H9 (cell line): ENCODE measurements at regions not wholly inside any gene's neighbourhood (a gene's known extent, or its start where the extent isn't known, plus 50 kb on each side); places are given as distances from the start of the nearest gene placed in this dataset.

Experiments used
- DNase-seq: peaks from one replicate; pipeline ENCODE4 v3.0.0-alpha.2; 2017
- H2AFZ ChIP-seq: one replicate; pipeline ENCODE4 v1.6.1; 2013; ENCODE audit warnings: mild to moderate bottlenecking, low read length, control low read depth, moderate library complexity
- H2AK5ac ChIP-seq: 2 replicates; pipeline ENCODE4 v1.6.1; 2013; ENCODE audit warnings: low read length, control low read depth, mixed read lengths; ENCODE audit not compliant: insufficient read length
- H2BK120ac ChIP-seq: one replicate; pipeline ENCODE4 v1.6.1; 2013; ENCODE audit warnings: low read depth, mild to moderate bottlenecking, low read length, control low read depth, inconsistent platforms; ENCODE audit not compliant: poor library complexity, severe bottlenecking
- H2BK12ac ChIP-seq: 2 replicates; pipeline ENCODE4 v1.6.1; 2013; ENCODE audit warnings: low read length, control low read depth, mixed read lengths, low read depth; ENCODE audit not compliant: insufficient read length
- H2BK15ac ChIP-seq: 2 replicates; pipeline ENCODE4 v1.6.1; 2013; ENCODE audit warnings: low read depth, low read length, control low read depth
- H2BK20ac ChIP-seq: one replicate; pipeline ENCODE4 v1.6.1; 2013; ENCODE audit warnings: low read depth, mild to moderate bottlenecking, low read length, control low read depth, inconsistent platforms; ENCODE audit not compliant: poor library complexity, severe bottlenecking
- H2BK5ac ChIP-seq: 2 replicates; pipeline ENCODE4 v1.6.1; 2013; ENCODE audit warnings: low read length, control low read depth, mixed read lengths; ENCODE audit not compliant: insufficient read length
- H3K14ac ChIP-seq: 2 replicates; pipeline ENCODE4 v1.6.1; 2013; ENCODE audit warnings: low read length, control low read depth; ENCODE audit not compliant: insufficient read depth
- H3K18ac ChIP-seq: 2 replicates; pipeline ENCODE4 v1.6.1; 2013; ENCODE audit warnings: low read depth, mild to moderate bottlenecking, mixed read lengths, low read length, control low read depth; ENCODE audit not compliant: insufficient read length
- H3K23ac ChIP-seq: 2 replicates; pipeline ENCODE4 v1.6.1; 2013; ENCODE audit warnings: low read length, control low read depth, mixed read lengths, low read depth; ENCODE audit not compliant: insufficient read length
- H3K23me2 ChIP-seq: 2 replicates; pipeline ENCODE4 v1.6.1; 2013; ENCODE audit warnings: low read depth, mild to moderate bottlenecking, mixed read lengths, low read length, control low read depth; ENCODE audit not compliant: insufficient read length, poor library complexity, severe bottlenecking
- H3K27ac ChIP-seq: 2 replicates; pipeline ENCODE4 v1.5.1; 2013; ENCODE audit warnings: low read length, control low read depth, mixed read lengths, low read depth; ENCODE audit not compliant: insufficient read length
- H3K27me3 ChIP-seq: 2 replicates; pipeline ENCODE4 v1.6.1; 2013; ENCODE audit warnings: low read length, control low read depth, inconsistent platforms; ENCODE audit not compliant: insufficient read depth
- H3K4ac ChIP-seq: 2 replicates; pipeline ENCODE4 v1.6.1; 2013; ENCODE audit warnings: low read depth, mild to moderate bottlenecking, control low read depth, inconsistent platforms, low read length, moderate library complexity
- H3K4me1 ChIP-seq: 2 replicates; pipeline ENCODE4 v1.6.1; 2013; ENCODE audit warnings: low read length, control low read depth, inconsistent platforms; ENCODE audit not compliant: insufficient read depth
- H3K4me2 ChIP-seq: 2 replicates; pipeline ENCODE4 v1.6.1; 2013; ENCODE audit warnings: low read length, control low read depth, mixed read lengths; ENCODE audit not compliant: insufficient read length, insufficient read depth
- H3K56ac ChIP-seq: 2 replicates; pipeline ENCODE4 v1.6.1; 2013; ENCODE audit warnings: low read depth, mild to moderate bottlenecking, mixed read lengths, low read length, control low read depth; ENCODE audit not compliant: insufficient read length
- H3K79me1 ChIP-seq: 2 replicates; pipeline ENCODE4 v1.6.1; 2013; ENCODE audit warnings: low read depth, mild to moderate bottlenecking, moderate library complexity, low read length, control low read depth, inconsistent platforms; ENCODE audit not compliant: insufficient read depth, poor library complexity, severe bottlenecking
- H3K79me2 ChIP-seq: 2 replicates; pipeline ENCODE4 v1.6.1; 2013; ENCODE audit warnings: low read length, control low read depth, inconsistent platforms; ENCODE audit not compliant: insufficient read depth
- H3K9ac ChIP-seq: 2 replicates; pipeline ENCODE4 v1.6.1; 2013; ENCODE audit warnings: low read length, control low read depth, mixed read lengths; ENCODE audit not compliant: insufficient read length; ENCODE audit errors: extremely low read depth
- H3K9me3 ChIP-seq: one replicate; pipeline ENCODE4 v1.6.1; 2013; ENCODE audit warnings: low read depth, low read length, inconsistent platforms; ENCODE audit not compliant: control insufficient read depth
- H3T11ph ChIP-seq: one replicate; pipeline ENCODE4 v1.6.1; 2013; ENCODE audit warnings: mild to moderate bottlenecking, low read length, control low read depth, inconsistent platforms
- H4K20me1 ChIP-seq: one replicate; pipeline ENCODE4 v1.6.1; 2013; ENCODE audit not compliant: control insufficient read depth, insufficient read length, insufficient read depth
- H4K5ac ChIP-seq: 2 replicates; pipeline ENCODE4 v1.6.1; 2013; ENCODE audit warnings: low read depth, mild to moderate bottlenecking, mixed read lengths, low read length, control low read depth; ENCODE audit not compliant: insufficient read length
- H4K8ac ChIP-seq: replicated peaks from 2 replicates; pipeline ENCODE4 v1.6.1; 2013; ENCODE audit warnings: low read length, control low read depth, mixed read lengths, low read depth; ENCODE audit not compliant: insufficient read length
- H4K91ac ChIP-seq: 2 replicates; pipeline ENCODE4 v1.6.1; 2013; ENCODE audit warnings: low read depth, mild to moderate bottlenecking, moderate library complexity, mixed read lengths, low read length, control low read depth; ENCODE audit not compliant: insufficient read length
- H3K27ac Mint-ChIP-seq, 3 experiments: 2 replicates in 2 of 3; 3 replicates in 1 of 3; pipeline ENCODE4 v1.8.0; 2020 to 2021; ENCODE audit warnings: mixed read lengths in 3 of 3, mild to moderate bottlenecking in 1 of 3, moderate library complexity in 1 of 3
- H3K27me3 Mint-ChIP-seq: 2 replicates; pipeline ENCODE4 v1.8.0; 2021; ENCODE audit warnings: low read depth, mild to moderate bottlenecking, moderate library complexity, mixed read lengths
- H3K36me3 Mint-ChIP-seq, 3 experiments: 2 replicates in 2 of 3; 3 replicates in 1 of 3; pipeline ENCODE4 v1.8.0; 2020 to 2021; ENCODE audit warnings: low read depth in 3 of 3, mixed read lengths in 3 of 3; ENCODE audit not compliant: insufficient read depth in 1 of 3
- H3K4me1 Mint-ChIP-seq, 2 experiments: 2 replicates each; pipeline ENCODE4 v1.8.0; 2020; ENCODE audit warnings: mixed read lengths in 2 of 2
- H3K4me3 Mint-ChIP-seq, 2 experiments: 2 replicates in 1 of 2; 3 replicates in 1 of 2; pipeline ENCODE4 v1.8.0; 2020 to 2021; ENCODE audit warnings: mild to moderate bottlenecking in 2 of 2, mixed read lengths in 2 of 2, moderate library complexity in 1 of 2
- H3K9me3 Mint-ChIP-seq, 2 experiments: 2 replicates in 1 of 2; 3 replicates in 1 of 2; pipeline ENCODE4 v1.8.0; 2020; ENCODE audit warnings: mild to moderate bottlenecking in 2 of 2, mixed read lengths in 2 of 2, moderate library complexity in 1 of 2
- WGBS: extraction: QIAGEN DNeasy Blood & Tissue Kit; methylation state at CpG from one replicate; pipeline ENCODE4 v1.1.7; 2013; ENCODE audit warnings: missing lambda C conversion rate, low lambda C conversion rate, mixed read lengths; ENCODE audit not compliant: insufficient read length; ENCODE audit errors: extremely low coverage; 5-methylcytosine and 5-hydroxymethylcytosine counted together
- TF ChIP-seq, protein P1 (sequence below): fragments of 200-600 bp; sonication (generic); conservative IDR thresholded peaks from 3 replicates; pipeline ENCODE4 v1.8.0; 2021; ENCODE audit warnings: antibody characterized with exemption, mild to moderate bottlenecking

DNA sequence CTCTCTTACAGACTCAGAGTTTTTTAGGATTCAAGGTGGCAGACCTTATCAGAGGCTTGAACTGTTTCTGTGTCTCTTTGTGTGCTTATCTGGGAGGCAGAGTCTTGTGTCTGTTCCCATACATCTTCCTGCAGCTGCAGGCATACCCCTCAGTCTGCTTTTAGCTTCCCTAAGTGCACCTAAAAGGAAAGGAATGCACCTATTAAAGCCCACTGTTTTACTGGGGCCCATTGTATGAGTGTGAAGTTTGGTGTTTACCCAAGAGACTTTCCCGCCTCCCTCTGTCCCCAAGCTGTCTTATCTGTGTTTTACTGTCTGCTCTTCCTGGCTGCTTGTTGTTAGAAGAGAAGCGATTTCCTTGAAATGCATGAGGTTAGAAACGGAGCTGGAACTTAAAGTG is 1757.3 kb upstream of the PIK3C3 start:
- no CpG with 5 or more reads among the region's 3 CpGs for WGBS
- H2BK12ac ChIP-seq, result no peak overlapping the region

More for the DNA sequence above, 1757.3 kb upstream of the PIK3C3 start:
- Mint-ChIP-seq H3K27ac (no peak overlapping the region), H3K9me3 (peaks cover 17% of the 10 kb centered on the region in 2 experiments; a peak in 4 of 5 replicates), H3K4me1 (peaks cover 12% of the 10 kb centered on the region in 2 experiments), H3K36me3 (peaks cover 3 to 33% (median 6%) of the 10 kb centered on the region in 3 experiments), H3K4me3 (no peak overlapping the region), H3K27me3 (no peaks in the 10 kb centered on the region)
- TF ChIP-seq, protein P1, sequence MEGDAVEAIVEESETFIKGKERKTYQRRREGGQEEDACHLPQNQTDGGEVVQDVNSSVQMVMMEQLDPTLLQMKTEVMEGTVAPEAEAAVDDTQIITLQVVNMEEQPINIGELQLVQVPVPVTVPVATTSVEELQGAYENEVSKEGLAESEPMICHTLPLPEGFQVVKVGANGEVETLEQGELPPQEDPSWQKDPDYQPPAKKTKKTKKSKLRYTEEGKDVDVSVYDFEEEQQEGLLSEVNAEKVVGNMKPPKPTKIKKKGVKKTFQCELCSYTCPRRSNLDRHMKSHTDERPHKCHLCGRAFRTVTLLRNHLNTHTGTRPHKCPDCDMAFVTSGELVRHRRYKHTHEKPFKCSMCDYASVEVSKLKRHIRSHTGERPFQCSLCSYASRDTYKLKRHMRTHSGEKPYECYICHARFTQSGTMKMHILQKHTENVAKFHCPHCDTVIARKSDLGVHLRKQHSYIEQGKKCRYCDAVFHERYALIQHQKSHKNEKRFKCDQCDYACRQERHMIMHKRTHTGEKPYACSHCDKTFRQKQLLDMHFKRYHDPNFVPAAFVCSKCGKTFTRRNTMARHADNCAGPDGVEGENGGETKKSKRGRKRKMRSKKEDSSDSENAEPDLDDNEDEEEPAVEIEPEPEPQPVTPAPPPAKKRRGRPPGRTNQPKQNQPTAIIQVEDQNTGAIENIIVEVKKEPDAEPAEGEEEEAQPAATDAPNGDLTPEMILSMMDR, result no peak
- H4K20me1 ChIP-seq, result no peaks in the 10 kb centered on the region
- no peak overlapping the region for H3K56ac ChIP-seq
- H3K9me3 ChIP-seq, result no peaks in the 10 kb centered on the region
- H2BK20ac ChIP-seq, result no peak overlapping the region
- H3K27ac ChIP-seq, result no peak overlapping the region
- no peak overlapping the region for H3K23ac ChIP-seq
- H3K4me1 ChIP-seq, result no peaks in the 10 kb centered on the region
- no peaks in the 10 kb centered on the region for H3K79me2 ChIP-seq
- no peak overlapping the region for H3K4me2 ChIP-seq
- H3K9ac ChIP-seq, result no peak overlapping the region
- H3K79me1 ChIP-seq, result no peaks in the 10 kb centered on the region
- no peaks in the 10 kb centered on the region; the same call in 1 of the 2 replicates for H3K27me3 ChIP-seq
- H2BK5ac ChIP-seq, result no peak overlapping the region
- no peak overlapping the region for H3K18ac ChIP-seq
- no peak overlapping the region for H4K91ac ChIP-seq
- H2BK15ac ChIP-seq, result no peak overlapping the region
- no peak for DNase-seq
- no peak overlapping the region for H3K4ac ChIP-seq
- no peak overlapping the region for H2BK120ac ChIP-seq
- H3K23me2 ChIP-seq, result no peaks in the 10 kb centered on the region
- H4K8ac ChIP-seq, result no peak overlapping the region
- H3T11ph ChIP-seq, result no peak overlapping the region
- H2AK5ac ChIP-seq, result no peak overlapping the region
- no peak overlapping the region for H2AFZ ChIP-seq
- H3K14ac ChIP-seq, result no peak overlapping the region
- H4K5ac ChIP-seq, result no peak overlapping the region
